ENCODE measurements at regions not wholly inside any gene's neighbourhood (a gene's known extent, or its start where the extent isn't known, plus 50 kb on each side); places are given as distances from the start of the nearest gene placed in this dataset.

DNA sequence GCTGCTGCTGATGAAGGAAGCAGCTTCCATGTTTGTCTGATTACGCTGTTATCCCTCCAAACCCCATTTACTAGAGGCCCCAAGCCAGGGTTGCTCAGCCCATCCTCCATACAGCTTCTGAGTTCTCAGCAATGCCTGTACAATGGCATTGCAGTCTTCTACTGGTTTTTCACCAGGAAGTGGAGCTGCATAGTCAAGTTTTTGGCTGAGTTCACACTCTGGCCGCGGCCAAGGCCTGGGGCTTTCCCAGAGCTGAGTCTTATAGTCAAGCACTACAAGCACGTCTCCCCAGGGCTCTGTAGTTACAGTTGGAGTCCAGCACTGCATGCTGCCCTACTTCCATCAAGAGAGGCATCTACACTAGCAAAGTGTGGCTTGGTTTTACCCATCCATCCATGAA lies 182.5 kb downstream of the POU4F1 start:
- WGBS (ENCODE audit: low lambda C conversion rate) = 22% methylated on average over 1 of the region's 4 CpGs
- H3K9me3 ChIP-seq (ENCODE audit: low read length) = no peaks in the 10 kb centered on the region
- ATAC-seq (no peak), FAIRE-seq (no peak), DNase-seq (ENCODE audit: low spot score) (no peak)
- no peak overlapping the region for H3K27ac ChIP-seq (ENCODE audit: extremely low read length, insufficient read depth, low read length)
- H3K79me2 ChIP-seq (ENCODE audit: insufficient read depth, low read length) = no peaks in the 10 kb centered on the region
- H3K4me3 ChIP-seq (replicated peaks in 1 of 3; ENCODE audit: insufficient read depth in 1 of 3, low read depth in 2 of 3, low read length in 3 of 3) = no peak overlapping the region
- H3K9ac ChIP-seq (ENCODE audit: insufficient read depth, low read depth, low read length) = no peak overlapping the region
- intact Hi-C loops (cut with micrococcal nuclease; ENCODE audit: unreplicated experiment) = loop anchor here (2.0 kb wide), 1 partner anchor 70 kb away; no protein-coding TSS in a partner anchor
- CTCF ChIA-PET (ENCODE audit: low intra/inter-chr PET ratio, low total read pairs) = no interaction called here
- no peaks in the 10 kb centered on the region for H3K27me3 ChIP-seq (ENCODE audit: control insufficient read depth in 1 of 2, insufficient read depth in 2 of 2, low read length in 2 of 2)
- no peak overlapping the region for H2AFZ ChIP-seq (ENCODE audit: low read length)
- H3K4me1 ChIP-seq (ENCODE audit: insufficient read depth, low read length) = no peaks in the 10 kb centered on the region
- H4K20me1 ChIP-seq (ENCODE audit: insufficient read depth, low read length) = no peaks in the 10 kb centered on the region
- POLR2A ChIA-PET = no interaction called here
- TF ChIP-seq ZNF367 (CRISPR knock-in tag; IDR thresholded peaks at IDR 0.05; ENCODE audit: borderline replicate concordance) = no peak
- no TSS peak for BruUV-seq (replicated peaks)
- in situ Hi-C loops (cut with HindIII; ENCODE audit: extremely low pct_ligation_motif_present, low pct_unique_long_range_greater_than_20kb) = no loop called here
- H3K4me2 ChIP-seq (ENCODE audit: low read depth, low read length) = no peak overlapping the region
- H3K36me3 ChIP-seq (replicated peaks in 1 of 2; ENCODE audit: control insufficient read depth in 1 of 2, insufficient read depth in 2 of 2, low read length in 2 of 2) = no peaks in the 10 kb centered on the region

- DNase-seq (ENCODE audit: low spot score) = no peak
- intact Hi-C loops (cut with micrococcal nuclease; ENCODE audit: unreplicated experiment) = no loop called here
- in situ Hi-C loops (cut with HindIII; ENCODE audit: extremely low pct_ligation_motif_present, low pct_unique_long_range_greater_than_20kb) = no loop called here
- no peak overlapping the region for H2AFZ ChIP-seq (ENCODE audit: low read length)
- no peaks in the 10 kb centered on the region for H4K20me1 ChIP-seq (ENCODE audit: insufficient read depth, low read length)
- BruUV-seq (replicated peaks) = no TSS peak
- no peaks in the 10 kb centered on the region for H3K27me3 ChIP-seq (ENCODE audit: control insufficient read depth in 1 of 2, insufficient read depth in 2 of 2, low read length in 2 of 2)
- ATAC-seq = no peak
- H3K9me3 ChIP-seq (ENCODE audit: low read length) = no peaks in the 10 kb centered on the region
- no peak overlapping the region for H3K4me3 ChIP-seq (replicated peaks in 1 of 3; ENCODE audit: insufficient read depth in 1 of 3, low read depth in 2 of 3, low read length in 3 of 3)
- H3K4me2 ChIP-seq (ENCODE audit: low read depth, low read length) = no peak overlapping the region
- TF ChIP-seq IRF2 (CRISPR knock-in tag; IDR thresholded peaks at IDR 0.05) (no peak), CENPBD1 (CRISPR knock-in tag; IDR thresholded peaks at IDR 0.05; ENCODE audit: borderline replicate concordance, low read depth) (no peak)
- H3K79me2 ChIP-seq (ENCODE audit: insufficient read depth, low read length) = no peaks in the 10 kb centered on the region
- H3K36me3 ChIP-seq (replicated peaks in 1 of 2; ENCODE audit: control insufficient read depth in 1 of 2, insufficient read depth in 2 of 2, low read length in 2 of 2) = no peaks in the 10 kb centered on the region
- WGBS (ENCODE audit: low lambda C conversion rate) = 3% methylated on average over 2 of the region's 2 CpGs
- FAIRE-seq = no peak
- CTCF ChIA-PET (ENCODE audit: low intra/inter-chr PET ratio, low total read pairs) = no interaction called here
- POLR2A ChIA-PET = no interaction called here
- H3K9ac ChIP-seq (ENCODE audit: insufficient read depth, low read depth, low read length) = no peak overlapping the region
- no peak overlapping the region for H3K27ac ChIP-seq (ENCODE audit: extremely low read length, insufficient read depth, low read length)
- no peaks in the 10 kb centered on the region for H3K4me1 ChIP-seq (ENCODE audit: insufficient read depth, low read length)
Observed at GRCh38 chr13:78413887-78414553, 189.3 kb downstream of the POU4F1 start.

Data from HepG2 (cell line).